ENCODE measurements at regions not wholly inside any gene's neighbourhood (a gene's known extent, or its start where the extent isn't known, plus 50 kb on each side); places are given as distances from the start of the nearest gene placed in this dataset.

DNA sequence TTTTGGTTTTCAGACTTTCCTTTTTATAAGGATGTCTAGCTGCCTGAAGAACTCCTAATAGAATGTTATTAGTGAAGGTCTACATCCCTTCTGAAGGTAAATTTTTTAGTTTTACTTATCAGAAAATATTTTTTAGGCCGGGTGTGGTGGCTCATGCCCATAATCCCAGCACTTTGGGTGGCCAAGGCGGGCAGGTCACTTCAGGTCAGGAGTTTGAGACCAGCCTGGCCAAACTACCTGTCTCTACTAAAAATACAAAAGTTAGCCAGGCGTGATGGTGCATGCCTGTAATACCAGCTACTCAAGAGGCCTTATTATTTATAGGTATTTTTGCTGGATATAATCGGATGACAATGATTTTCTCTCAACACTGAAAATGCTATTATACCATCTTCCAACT lies 181.9 kb upstream of the KCNK2 start (continued):
- TF ChIP-seq, protein P1, sequence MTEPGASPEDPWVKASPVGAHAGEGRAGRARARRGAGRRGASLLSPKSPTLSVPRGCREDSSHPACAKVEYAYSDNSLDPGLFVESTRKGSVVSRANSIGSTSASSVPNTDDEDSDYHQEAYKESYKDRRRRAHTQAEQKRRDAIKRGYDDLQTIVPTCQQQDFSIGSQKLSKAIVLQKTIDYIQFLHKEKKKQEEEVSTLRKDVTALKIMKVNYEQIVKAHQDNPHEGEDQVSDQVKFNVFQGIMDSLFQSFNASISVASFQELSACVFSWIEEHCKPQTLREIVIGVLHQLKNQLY (CRISPR knock-in tag; IDR thresholded peaks at IDR 0.05) = no peak
- TF ChIP-seq, protein P2, sequence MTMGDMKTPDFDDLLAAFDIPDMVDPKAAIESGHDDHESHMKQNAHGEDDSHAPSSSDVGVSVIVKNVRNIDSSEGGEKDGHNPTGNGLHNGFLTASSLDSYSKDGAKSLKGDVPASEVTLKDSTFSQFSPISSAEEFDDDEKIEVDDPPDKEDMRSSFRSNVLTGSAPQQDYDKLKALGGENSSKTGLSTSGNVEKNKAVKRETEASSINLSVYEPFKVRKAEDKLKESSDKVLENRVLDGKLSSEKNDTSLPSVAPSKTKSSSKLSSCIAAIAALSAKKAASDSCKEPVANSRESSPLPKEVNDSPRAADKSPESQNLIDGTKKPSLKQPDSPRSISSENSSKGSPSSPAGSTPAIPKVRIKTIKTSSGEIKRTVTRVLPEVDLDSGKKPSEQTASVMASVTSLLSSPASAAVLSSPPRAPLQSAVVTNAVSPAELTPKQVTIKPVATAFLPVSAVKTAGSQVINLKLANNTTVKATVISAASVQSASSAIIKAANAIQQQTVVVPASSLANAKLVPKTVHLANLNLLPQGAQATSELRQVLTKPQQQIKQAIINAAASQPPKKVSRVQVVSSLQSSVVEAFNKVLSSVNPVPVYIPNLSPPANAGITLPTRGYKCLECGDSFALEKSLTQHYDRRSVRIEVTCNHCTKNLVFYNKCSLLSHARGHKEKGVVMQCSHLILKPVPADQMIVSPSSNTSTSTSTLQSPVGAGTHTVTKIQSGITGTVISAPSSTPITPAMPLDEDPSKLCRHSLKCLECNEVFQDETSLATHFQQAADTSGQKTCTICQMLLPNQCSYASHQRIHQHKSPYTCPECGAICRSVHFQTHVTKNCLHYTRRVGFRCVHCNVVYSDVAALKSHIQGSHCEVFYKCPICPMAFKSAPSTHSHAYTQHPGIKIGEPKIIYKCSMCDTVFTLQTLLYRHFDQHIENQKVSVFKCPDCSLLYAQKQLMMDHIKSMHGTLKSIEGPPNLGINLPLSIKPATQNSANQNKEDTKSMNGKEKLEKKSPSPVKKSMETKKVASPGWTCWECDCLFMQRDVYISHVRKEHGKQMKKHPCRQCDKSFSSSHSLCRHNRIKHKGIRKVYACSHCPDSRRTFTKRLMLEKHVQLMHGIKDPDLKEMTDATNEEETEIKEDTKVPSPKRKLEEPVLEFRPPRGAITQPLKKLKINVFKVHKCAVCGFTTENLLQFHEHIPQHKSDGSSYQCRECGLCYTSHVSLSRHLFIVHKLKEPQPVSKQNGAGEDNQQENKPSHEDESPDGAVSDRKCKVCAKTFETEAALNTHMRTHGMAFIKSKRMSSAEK (CRISPR knock-in tag; IDR thresholded peaks at IDR 0.05; ENCODE audit: borderline replicate concordance) = no peak
- TF ChIP-seq KAT7 (CRISPR knock-in tag; IDR thresholded peaks at IDR 0.05; ENCODE audit: borderline replicate concordance) (no peak), NR2C2 (CRISPR knock-in tag; IDR thresholded peaks at IDR 0.05) (no peak), ESRRA (CRISPR knock-in tag; IDR thresholded peaks at IDR 0.05; ENCODE audit: borderline replicate concordance) (no peak), FOXJ3 (CRISPR knock-in tag; IDR thresholded peaks at IDR 0.05; ENCODE audit: borderline replicate concordance) (no peak), GTF2I (CRISPR knock-in tag; conservative IDR thresholded peaks at IDR 0.05) (no peak), ATF1 (CRISPR knock-in tag; IDR thresholded peaks at IDR 0.05) (no peak), EMX1 (CRISPR knock-in tag; IDR thresholded peaks at IDR 0.05) (no peak), ETV6 (CRISPR knock-in tag; IDR thresholded peaks at IDR 0.05) (no peak)
- TF ChIP-seq, protein P3, sequence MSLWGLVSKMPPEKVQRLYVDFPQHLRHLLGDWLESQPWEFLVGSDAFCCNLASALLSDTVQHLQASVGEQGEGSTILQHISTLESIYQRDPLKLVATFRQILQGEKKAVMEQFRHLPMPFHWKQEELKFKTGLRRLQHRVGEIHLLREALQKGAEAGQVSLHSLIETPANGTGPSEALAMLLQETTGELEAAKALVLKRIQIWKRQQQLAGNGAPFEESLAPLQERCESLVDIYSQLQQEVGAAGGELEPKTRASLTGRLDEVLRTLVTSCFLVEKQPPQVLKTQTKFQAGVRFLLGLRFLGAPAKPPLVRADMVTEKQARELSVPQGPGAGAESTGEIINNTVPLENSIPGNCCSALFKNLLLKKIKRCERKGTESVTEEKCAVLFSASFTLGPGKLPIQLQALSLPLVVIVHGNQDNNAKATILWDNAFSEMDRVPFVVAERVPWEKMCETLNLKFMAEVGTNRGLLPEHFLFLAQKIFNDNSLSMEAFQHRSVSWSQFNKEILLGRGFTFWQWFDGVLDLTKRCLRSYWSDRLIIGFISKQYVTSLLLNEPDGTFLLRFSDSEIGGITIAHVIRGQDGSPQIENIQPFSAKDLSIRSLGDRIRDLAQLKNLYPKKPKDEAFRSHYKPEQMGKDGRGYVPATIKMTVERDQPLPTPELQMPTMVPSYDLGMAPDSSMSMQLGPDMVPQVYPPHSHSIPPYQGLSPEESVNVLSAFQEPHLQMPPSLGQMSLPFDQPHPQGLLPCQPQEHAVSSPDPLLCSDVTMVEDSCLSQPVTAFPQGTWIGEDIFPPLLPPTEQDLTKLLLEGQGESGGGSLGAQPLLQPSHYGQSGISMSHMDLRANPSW (CRISPR knock-in tag; conservative IDR thresholded peaks at IDR 0.05; ENCODE audit: low read depth) = no peak
- TF ChIP-seq, protein P4, sequence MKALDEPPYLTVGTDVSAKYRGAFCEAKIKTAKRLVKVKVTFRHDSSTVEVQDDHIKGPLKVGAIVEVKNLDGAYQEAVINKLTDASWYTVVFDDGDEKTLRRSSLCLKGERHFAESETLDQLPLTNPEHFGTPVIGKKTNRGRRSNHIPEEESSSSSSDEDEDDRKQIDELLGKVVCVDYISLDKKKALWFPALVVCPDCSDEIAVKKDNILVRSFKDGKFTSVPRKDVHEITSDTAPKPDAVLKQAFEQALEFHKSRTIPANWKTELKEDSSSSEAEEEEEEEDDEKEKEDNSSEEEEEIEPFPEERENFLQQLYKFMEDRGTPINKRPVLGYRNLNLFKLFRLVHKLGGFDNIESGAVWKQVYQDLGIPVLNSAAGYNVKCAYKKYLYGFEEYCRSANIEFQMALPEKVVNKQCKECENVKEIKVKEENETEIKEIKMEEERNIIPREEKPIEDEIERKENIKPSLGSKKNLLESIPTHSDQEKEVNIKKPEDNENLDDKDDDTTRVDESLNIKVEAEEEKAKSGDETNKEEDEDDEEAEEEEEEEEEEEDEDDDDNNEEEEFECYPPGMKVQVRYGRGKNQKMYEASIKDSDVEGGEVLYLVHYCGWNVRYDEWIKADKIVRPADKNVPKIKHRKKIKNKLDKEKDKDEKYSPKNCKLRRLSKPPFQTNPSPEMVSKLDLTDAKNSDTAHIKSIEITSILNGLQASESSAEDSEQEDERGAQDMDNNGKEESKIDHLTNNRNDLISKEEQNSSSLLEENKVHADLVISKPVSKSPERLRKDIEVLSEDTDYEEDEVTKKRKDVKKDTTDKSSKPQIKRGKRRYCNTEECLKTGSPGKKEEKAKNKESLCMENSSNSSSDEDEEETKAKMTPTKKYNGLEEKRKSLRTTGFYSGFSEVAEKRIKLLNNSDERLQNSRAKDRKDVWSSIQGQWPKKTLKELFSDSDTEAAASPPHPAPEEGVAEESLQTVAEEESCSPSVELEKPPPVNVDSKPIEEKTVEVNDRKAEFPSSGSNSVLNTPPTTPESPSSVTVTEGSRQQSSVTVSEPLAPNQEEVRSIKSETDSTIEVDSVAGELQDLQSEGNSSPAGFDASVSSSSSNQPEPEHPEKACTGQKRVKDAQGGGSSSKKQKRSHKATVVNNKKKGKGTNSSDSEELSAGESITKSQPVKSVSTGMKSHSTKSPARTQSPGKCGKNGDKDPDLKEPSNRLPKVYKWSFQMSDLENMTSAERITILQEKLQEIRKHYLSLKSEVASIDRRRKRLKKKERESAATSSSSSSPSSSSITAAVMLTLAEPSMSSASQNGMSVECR (CRISPR knock-in tag; IDR thresholded peaks at IDR 0.05; ENCODE audit: borderline replicate concordance) = no peak

DNA sequence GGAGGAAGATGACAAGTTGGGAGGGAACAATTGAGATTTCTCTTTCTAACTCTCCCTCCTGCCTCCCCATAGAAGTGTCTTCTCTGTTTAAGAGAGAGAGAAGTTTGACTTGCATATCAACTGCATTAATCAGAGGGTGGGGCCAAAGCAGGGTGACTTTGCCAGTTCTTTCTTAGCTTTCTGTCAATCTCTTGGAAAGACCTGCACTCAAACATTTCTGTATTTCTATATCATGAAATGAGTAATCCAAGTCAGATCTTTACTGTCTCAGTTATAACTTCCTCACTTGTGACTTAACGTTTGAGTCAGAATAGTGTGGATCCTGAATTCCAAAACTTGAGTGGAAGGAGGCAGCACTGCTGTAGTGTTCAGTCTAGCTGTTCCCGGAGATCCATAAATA lies 180.8 kb upstream of the KCNK2 start:
- no peaks in the 10 kb centered on the region for H3K27me3 Mint-ChIP-seq (ENCODE audit: low read depth)
- H3K27ac Mint-ChIP-seq = no peak overlapping the region
- H3K4me1 Mint-ChIP-seq = peaks cover 7% of the 10 kb centered on the region; the same call in 1 of the 2 replicates
- no peaks in the 10 kb centered on the region for H3K36me3 Mint-ChIP-seq
- ChIA-PET POLR2A (no interaction called here), CTCF (no interaction called here)
- H3K9me3 Mint-ChIP-seq = no peaks in the 10 kb centered on the region
- DNase-seq (ENCODE audit: low spot score) (no peak), ATAC-seq (no peak)
- H3K4me3 Mint-ChIP-seq = no peak overlapping the region
- TF ChIP-seq ZNF263 (CRISPR knock-in tag; IDR thresholded peaks at IDR 0.05; ENCODE audit: low read depth) (no peak), FOXP1 (CRISPR knock-in tag; IDR thresholded peaks at IDR 0.05; ENCODE audit: borderline replicate concordance) (no peak), PRRX2 (CRISPR knock-in tag; IDR thresholded peaks at IDR 0.05) (no peak), ZNF138 (CRISPR knock-in tag; conservative IDR thresholded peaks at IDR 0.05) (no peak)
- TF ChIP-seq, protein P5, sequence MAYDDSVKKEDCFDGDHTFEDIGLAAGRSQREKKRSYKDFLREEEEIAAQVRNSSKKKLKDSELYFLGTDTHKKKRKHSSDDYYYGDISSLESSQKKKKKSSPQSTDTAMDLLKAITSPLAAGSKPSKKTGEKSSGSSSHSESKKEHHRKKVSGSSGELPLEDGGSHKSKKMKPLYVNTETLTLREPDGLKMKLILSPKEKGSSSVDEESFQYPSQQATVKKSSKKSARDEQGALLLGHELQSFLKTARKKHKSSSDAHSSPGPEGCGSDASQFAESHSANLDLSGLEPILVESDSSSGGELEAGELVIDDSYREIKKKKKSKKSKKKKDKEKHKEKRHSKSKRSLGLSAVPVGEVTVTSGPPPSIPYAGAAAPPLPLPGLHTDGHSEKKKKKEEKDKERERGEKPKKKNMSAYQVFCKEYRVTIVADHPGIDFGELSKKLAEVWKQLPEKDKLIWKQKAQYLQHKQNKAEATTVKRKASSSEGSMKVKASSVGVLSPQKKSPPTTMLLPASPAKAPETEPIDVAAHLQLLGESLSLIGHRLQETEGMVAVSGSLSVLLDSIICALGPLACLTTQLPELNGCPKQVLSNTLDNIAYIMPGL (CRISPR knock-in tag; IDR thresholded peaks at IDR 0.05) = no peak
- TF ChIP-seq, protein P6, sequence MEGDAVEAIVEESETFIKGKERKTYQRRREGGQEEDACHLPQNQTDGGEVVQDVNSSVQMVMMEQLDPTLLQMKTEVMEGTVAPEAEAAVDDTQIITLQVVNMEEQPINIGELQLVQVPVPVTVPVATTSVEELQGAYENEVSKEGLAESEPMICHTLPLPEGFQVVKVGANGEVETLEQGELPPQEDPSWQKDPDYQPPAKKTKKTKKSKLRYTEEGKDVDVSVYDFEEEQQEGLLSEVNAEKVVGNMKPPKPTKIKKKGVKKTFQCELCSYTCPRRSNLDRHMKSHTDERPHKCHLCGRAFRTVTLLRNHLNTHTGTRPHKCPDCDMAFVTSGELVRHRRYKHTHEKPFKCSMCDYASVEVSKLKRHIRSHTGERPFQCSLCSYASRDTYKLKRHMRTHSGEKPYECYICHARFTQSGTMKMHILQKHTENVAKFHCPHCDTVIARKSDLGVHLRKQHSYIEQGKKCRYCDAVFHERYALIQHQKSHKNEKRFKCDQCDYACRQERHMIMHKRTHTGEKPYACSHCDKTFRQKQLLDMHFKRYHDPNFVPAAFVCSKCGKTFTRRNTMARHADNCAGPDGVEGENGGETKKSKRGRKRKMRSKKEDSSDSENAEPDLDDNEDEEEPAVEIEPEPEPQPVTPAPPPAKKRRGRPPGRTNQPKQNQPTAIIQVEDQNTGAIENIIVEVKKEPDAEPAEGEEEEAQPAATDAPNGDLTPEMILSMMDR (IDR thresholded peaks at IDR 0.05) = no peak

Measured in WTC11 (cell line).